ENCODE measurements at regions not wholly inside any gene's neighbourhood (a gene's known extent, or its start where the extent isn't known, plus 50 kb on each side); places are given as distances from the start of the nearest gene placed in this dataset.

DNA sequence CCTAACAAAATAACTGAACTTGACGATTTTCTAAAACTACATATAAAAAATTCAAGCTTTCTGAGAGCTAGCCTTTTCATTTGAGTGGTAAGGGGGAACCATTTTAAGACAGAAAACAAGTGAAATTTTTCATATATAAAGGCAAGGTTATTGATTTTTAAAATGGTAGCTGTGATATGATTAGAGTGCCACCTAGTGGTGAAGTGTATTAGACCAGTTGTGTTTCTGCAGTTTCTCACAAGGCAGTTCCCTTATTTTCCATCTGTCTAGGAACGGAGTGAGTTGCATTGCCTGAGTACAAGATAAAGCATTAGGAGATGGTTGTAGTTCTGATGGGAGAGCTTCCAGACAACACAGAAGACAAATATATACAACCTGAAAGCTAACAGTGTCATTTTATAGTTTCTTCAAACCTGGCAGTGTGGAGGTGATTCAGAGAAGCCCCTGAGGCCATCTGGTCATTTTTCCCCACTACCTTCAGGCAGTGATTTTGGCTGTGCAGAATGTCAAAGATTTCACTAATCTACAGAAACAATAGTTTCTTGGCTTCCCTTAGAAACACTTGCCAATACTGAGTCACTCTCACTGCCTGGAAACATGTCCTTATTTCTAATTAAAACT, 180.8 kb downstream of the C12orf50 start:
- H3K79me2 ChIP-seq (ENCODE audit: insufficient read depth, low read length), result no peaks in the 10 kb centered on the region
- no CpG with 5 or more reads among the region's 2 CpGs for WGBS (ENCODE audit: extremely low coverage, insufficient read length, low lambda C conversion rate)
- H4K20me1 ChIP-seq (ENCODE audit: control insufficient read depth, insufficient read depth, insufficient read length), result no peaks in the 10 kb centered on the region
- H3K56ac ChIP-seq (ENCODE audit: insufficient read length, low read depth, low read length), result no peak overlapping the region
- no peak overlapping the region for H2AK5ac ChIP-seq (ENCODE audit: insufficient read length, low read length)
- no peak overlapping the region for H4K5ac ChIP-seq (ENCODE audit: insufficient read length, low read depth, low read length)
- no peak overlapping the region for H3K14ac ChIP-seq (ENCODE audit: insufficient read depth, low read length)
- H2BK20ac ChIP-seq (ENCODE audit: low read depth, low read length, poor library complexity, severe bottlenecking), result no peak overlapping the region
- no peak overlapping the region for H2BK12ac ChIP-seq (ENCODE audit: insufficient read length, low read depth, low read length)
- H3K4me1 ChIP-seq (ENCODE audit: insufficient read depth, low read length), result no peaks in the 10 kb centered on the region
- H3K9ac ChIP-seq (ENCODE audit: extremely low read depth, insufficient read length, low read length), result no peak overlapping the region
- H3K4me3 Mint-ChIP-seq, result no peak overlapping the region
- H3K4me1 Mint-ChIP-seq, result peaks cover 18 to 22% of the 10 kb centered on the region in 2 experiments
- no peak overlapping the region; a peak in 1 of 7 replicates for H3K27ac Mint-ChIP-seq
- no peak overlapping the region for H3K23ac ChIP-seq (ENCODE audit: insufficient read length, low read depth, low read length)
- H3K27me3 Mint-ChIP-seq (ENCODE audit: low read depth), result no peaks in the 10 kb centered on the region
- H3K18ac ChIP-seq (ENCODE audit: insufficient read length, low read depth, low read length), result no peak overlapping the region
- no peak overlapping the region for H2BK15ac ChIP-seq (ENCODE audit: low read depth, low read length)
- H3K23me2 ChIP-seq (ENCODE audit: insufficient read length, low read depth, low read length, poor library complexity, severe bottlenecking), result no peaks in the 10 kb centered on the region
- no peak for DNase-seq
- H4K8ac ChIP-seq (replicated peaks; ENCODE audit: insufficient read length, low read depth, low read length), result no peak overlapping the region
- H3K9me3 Mint-ChIP-seq, result no peaks in the 10 kb centered on the region
- H3K36me3 Mint-ChIP-seq (ENCODE audit: insufficient read depth in 1 of 3, low read depth in 3 of 3), result no peaks in the 10 kb centered on the region
- no peak overlapping the region for H3T11ph ChIP-seq (ENCODE audit: low read length)
- no peaks in the 10 kb centered on the region for H3K9me3 ChIP-seq (ENCODE audit: control insufficient read depth, low read depth, low read length)
- no peaks in the 10 kb centered on the region for H3K27me3 ChIP-seq (ENCODE audit: insufficient read depth, low read length)
- H3K4me2 ChIP-seq (ENCODE audit: insufficient read depth, insufficient read length, low read length), result no peak overlapping the region
- H4K91ac ChIP-seq (ENCODE audit: insufficient read length, low read depth, low read length), result no peak overlapping the region
- H2BK5ac ChIP-seq (ENCODE audit: insufficient read length, low read length), result no peak overlapping the region
- no peaks in the 10 kb centered on the region for H3K79me1 ChIP-seq (ENCODE audit: insufficient read depth, low read depth, low read length, poor library complexity, severe bottlenecking)
- H2AFZ ChIP-seq (ENCODE audit: low read length), result no peak overlapping the region
- H3K27ac ChIP-seq (ENCODE audit: insufficient read length, low read depth, low read length), result no peak overlapping the region
- TF ChIP-seq CTCF (conservative IDR thresholded peaks at IDR 0.05), result peak; percentile 93
- H2BK120ac ChIP-seq (ENCODE audit: low read depth, low read length, poor library complexity, severe bottlenecking), result no peak overlapping the region
- no peak overlapping the region for H3K4ac ChIP-seq (ENCODE audit: low read depth, low read length)
